ENCODE measurements at regions not wholly inside any gene's neighbourhood (a gene's known extent, or its start where the extent isn't known, plus 50 kb on each side); places are given as distances from the start of the nearest gene placed in this dataset.
"Not testable (repeated sequence)": the region's sequence is repeated elsewhere in the genome, so short reads cannot be mapped to it uniquely, and the experiment has no call there.

DNA sequence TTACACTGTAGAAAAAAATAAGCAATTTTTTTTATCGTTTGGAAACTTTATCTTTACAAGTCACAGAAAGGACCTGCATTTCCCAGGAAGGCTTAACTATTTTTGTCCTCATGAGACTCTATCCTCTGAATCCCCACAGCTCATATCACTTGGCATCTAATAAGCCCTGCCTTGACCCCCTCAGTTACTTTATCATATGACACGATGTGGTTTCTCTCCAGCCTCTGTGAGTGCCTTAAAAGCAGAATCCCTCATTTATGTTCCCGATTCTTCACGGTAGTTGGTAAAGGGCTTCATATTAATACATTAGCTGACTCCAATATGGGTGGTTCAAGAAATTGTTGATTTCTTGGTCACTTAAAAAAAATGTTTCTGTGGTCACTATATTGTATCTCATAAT lies 296.6 kb upstream of the GRAMD2B start:
- Mint-ChIP-seq H3K36me3 (ENCODE audit: low read depth) (no peaks in the 10 kb centered on the region; the same call in 1 of the 2 replicates), H3K4me1 (ENCODE audit: low read depth) (no peaks in the 10 kb centered on the region), H3K4me3 (no peak overlapping the region), H3K27ac (no peak overlapping the region), H3K27me3 (ENCODE audit: insufficient read depth) (no peaks in the 10 kb centered on the region), H3K9me3 (peaks cover 26% of the 10 kb centered on the region)
- DNase-seq = no peak
- TF ChIP-seq, protein P1, sequence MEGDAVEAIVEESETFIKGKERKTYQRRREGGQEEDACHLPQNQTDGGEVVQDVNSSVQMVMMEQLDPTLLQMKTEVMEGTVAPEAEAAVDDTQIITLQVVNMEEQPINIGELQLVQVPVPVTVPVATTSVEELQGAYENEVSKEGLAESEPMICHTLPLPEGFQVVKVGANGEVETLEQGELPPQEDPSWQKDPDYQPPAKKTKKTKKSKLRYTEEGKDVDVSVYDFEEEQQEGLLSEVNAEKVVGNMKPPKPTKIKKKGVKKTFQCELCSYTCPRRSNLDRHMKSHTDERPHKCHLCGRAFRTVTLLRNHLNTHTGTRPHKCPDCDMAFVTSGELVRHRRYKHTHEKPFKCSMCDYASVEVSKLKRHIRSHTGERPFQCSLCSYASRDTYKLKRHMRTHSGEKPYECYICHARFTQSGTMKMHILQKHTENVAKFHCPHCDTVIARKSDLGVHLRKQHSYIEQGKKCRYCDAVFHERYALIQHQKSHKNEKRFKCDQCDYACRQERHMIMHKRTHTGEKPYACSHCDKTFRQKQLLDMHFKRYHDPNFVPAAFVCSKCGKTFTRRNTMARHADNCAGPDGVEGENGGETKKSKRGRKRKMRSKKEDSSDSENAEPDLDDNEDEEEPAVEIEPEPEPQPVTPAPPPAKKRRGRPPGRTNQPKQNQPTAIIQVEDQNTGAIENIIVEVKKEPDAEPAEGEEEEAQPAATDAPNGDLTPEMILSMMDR (IDR thresholded peaks at IDR 0.05) = no peak

GRCh38 chr5:126127371-126127770 lies 295.8 kb upstream of the GRAMD2B start:
- H3K4me3 Mint-ChIP-seq; H3K4me1 Mint-ChIP-seq (ENCODE audit: low read depth); DNase-seq; H3K36me3 Mint-ChIP-seq (ENCODE audit: low read depth); H3K27ac Mint-ChIP-seq; H3K27me3 Mint-ChIP-seq (ENCODE audit: insufficient read depth): not testable (repeated sequence)
- H3K9me3 Mint-ChIP-seq = peaks cover 26% of the 10 kb centered on the region

- H3K27me3 Mint-ChIP-seq (ENCODE audit: insufficient read depth) = no peaks in the 10 kb centered on the region
- no peaks in the 10 kb centered on the region for H3K4me1 Mint-ChIP-seq (ENCODE audit: low read depth)
- peaks cover 26% of the 10 kb centered on the region for H3K9me3 Mint-ChIP-seq
- no peak overlapping the region for H3K4me3 Mint-ChIP-seq
- H3K27ac Mint-ChIP-seq = no peak overlapping the region
- no peak for DNase-seq
- no peaks in the 10 kb centered on the region for H3K36me3 Mint-ChIP-seq (ENCODE audit: low read depth)
- TF ChIP-seq, protein P1 (IDR thresholded peaks at IDR 0.05) = no peak
Observed at GRCh38 chr5:126129431-126129830, 293.8 kb upstream of the GRAMD2B start.

GRCh38 chr5:126133424-126133823 lies 289.8 kb upstream of the GRAMD2B start:
- TF ChIP-seq, protein P1 (IDR thresholded peaks at IDR 0.05) = no peak
- Mint-ChIP-seq H3K4me1 (ENCODE audit: low read depth) (peaks cover 2% of the 10 kb centered on the region; the same call in 1 of the 2 replicates), H3K36me3 (ENCODE audit: low read depth) (no peaks in the 10 kb centered on the region), H3K27me3 (ENCODE audit: insufficient read depth) (no peaks in the 10 kb centered on the region; the same call in 1 of the 2 replicates), H3K4me3 (no peak overlapping the region), H3K9me3 (peaks cover 27% of the 10 kb centered on the region), H3K27ac (no peak overlapping the region)
- DNase-seq = no peak

DNA sequence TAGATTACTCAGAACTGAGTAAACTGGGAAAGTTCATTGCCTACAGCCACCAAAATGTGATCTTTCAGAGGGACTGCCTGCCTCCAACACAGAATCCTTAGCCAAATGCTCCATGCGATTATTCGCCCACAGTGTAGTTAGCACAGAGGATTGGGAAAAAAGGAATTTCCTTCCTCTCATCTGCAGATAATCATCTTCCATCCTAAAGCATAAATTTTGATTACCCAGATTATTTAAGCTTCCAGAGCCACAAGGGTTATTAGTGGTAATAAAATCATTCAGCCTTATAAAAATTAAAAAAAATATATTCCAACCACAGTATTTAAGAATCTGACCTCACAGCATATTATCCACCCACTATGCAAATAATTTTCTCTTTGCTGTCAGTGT lies 285.3 kb upstream of the GRAMD2B start:
- Mint-ChIP-seq H3K9me3 (peaks cover 13% of the 10 kb centered on the region), H3K4me1 (ENCODE audit: low read depth) (peaks cover 10% of the 10 kb centered on the region; the same call in 1 of the 2 replicates), H3K27ac (no peak overlapping the region), H3K36me3 (ENCODE audit: low read depth) (no peaks in the 10 kb centered on the region), H3K27me3 (ENCODE audit: insufficient read depth) (no peaks in the 10 kb centered on the region; the same call in 1 of the 2 replicates), H3K4me3 (no peak overlapping the region)
- TF ChIP-seq, protein P1 (IDR thresholded peaks at IDR 0.05) = no peak
- DNase-seq = no peak

DNA sequence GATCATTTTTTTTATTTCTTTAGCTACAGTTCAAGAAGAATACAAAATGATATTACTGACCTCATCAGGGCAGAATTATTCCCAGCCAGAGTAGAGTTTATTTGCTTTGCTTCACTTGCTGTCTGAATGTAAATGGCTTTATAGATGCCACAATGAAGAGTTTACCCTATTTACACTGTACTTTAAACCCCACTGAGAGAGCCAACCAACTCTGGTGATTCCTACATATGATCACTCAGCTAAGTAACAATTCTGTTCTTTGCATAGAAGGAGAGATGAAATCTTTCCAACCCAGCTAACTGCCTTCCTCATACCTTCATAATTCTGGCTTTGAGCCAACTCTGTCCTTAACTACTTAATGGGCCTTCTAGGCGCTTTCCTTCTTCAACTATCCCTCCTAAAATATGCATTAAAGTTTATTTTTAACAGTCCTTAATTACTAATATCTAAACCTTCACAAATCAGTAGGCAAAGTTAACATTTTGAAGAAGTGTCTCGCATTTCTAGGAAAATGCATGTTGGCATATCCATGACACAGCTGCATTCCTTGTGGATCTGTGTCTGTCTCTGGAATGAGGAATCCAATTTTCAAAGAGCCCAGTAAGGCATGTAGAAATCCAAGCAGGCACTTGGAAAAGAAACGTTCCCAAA lies 284.8 kb upstream of the GRAMD2B start:
- H3K4me1 Mint-ChIP-seq (ENCODE audit: low read depth) = peaks cover 10% of the 10 kb centered on the region; the same call in 1 of the 2 replicates
- H3K9me3 Mint-ChIP-seq = peaks cover 13% of the 10 kb centered on the region
- TF ChIP-seq, protein P1 (IDR thresholded peaks at IDR 0.05) = no peak
- no peak overlapping the region; the same call in 1 of the 2 replicates for H3K4me3 Mint-ChIP-seq
- no peaks in the 10 kb centered on the region for H3K36me3 Mint-ChIP-seq (ENCODE audit: low read depth)
- DNase-seq = peak; percentile 38
- no peak overlapping the region; the same call in 1 of the 2 replicates for H3K27ac Mint-ChIP-seq
- no peaks in the 10 kb centered on the region; the same call in 1 of the 2 replicates for H3K27me3 Mint-ChIP-seq (ENCODE audit: insufficient read depth)

All from HFFc6 (cell line).